Hippocampal formation (tissue), 2 donors: ENCODE measurements at regions not wholly inside any gene's neighbourhood (a gene's known extent, or its start where the extent isn't known, plus 50 kb on each side); places are given as distances from the start of the nearest gene placed in this dataset.

Source experiments
- DNase-seq, 2 donors: peaks; one replicate each; lab custom pipeline; 2025; lab: John Stamatoyannopoulos, UW

- DNase-seq, result no peak
Observed at GRCh38 chr21:23780326-23780725, 1827.0 kb downstream of the MRPL39 start.

- no peak for DNase-seq
Observed at GRCh38 chr21:23743821-23744220, 1863.5 kb downstream of the MRPL39 start.

GRCh38 chr21:23740463-23740862, 1866.8 kb downstream of the MRPL39 start:
- no peak for DNase-seq

DNA sequence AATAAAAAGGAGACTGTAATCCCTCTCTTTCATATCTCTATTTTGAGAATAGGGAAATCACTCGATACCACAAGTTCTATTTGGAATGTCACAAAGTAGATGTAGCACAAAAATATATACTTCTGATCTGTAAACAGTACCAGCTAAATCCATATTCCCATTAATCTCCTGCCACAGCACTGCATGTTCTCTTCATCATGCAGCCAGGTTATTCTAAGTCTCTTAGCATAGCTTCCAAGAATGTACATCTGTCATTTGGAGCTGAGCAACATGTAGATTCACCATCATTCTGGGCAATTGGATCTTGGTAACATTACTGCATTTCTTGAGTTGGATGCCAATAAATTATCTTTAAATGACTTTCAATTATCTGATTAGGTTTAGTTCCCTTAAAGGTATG, 1874.5 kb downstream of the MRPL39 start:
- DNase-seq, result no peak

GRCh38 chr21:23729331-23729730, 1878.0 kb downstream of the MRPL39 start:
- no peak for DNase-seq

GRCh38 chr21:23725576-23725975, 1881.7 kb downstream of the MRPL39 start:
- no peak for DNase-seq

DNA sequence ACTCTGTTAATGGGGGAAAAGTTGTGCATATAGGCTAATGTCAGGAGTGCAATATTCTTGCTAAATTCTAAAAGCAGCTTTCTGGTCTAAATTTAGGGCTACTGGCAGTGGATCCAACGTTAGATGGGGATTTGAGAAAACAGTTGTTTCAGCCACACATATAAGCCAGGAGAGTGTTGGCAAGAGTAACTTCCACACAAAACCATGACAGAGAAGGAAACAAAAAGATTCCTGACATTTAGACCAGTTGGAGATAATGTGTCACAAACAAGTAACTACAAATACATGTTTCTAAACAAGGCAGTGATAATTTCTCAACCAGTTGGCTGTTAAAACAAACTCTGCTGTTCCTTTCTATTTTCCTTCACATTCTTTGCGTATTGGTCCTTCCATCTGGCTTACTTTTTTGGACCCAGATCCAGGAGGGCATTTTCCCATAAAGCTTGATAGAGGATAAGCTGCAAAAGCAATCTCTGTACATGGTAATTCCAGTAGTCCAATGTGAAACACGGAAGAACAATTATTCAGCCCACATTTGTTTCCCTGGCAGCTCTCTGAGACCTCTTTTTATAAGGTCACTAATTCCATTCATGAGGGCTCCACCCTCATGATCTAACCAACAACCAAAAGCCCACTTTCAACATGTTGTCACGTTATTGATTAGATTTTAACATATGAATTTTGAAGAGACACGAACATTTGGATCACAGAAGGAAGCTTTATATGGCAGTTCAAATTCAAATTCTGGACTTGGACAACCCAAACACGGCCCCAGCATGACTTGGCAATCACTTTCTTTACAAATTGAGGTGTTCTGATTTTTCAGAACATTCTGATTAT, 1888.6 kb downstream of the MRPL39 start:
- DNase-seq, result no peak

DNA sequence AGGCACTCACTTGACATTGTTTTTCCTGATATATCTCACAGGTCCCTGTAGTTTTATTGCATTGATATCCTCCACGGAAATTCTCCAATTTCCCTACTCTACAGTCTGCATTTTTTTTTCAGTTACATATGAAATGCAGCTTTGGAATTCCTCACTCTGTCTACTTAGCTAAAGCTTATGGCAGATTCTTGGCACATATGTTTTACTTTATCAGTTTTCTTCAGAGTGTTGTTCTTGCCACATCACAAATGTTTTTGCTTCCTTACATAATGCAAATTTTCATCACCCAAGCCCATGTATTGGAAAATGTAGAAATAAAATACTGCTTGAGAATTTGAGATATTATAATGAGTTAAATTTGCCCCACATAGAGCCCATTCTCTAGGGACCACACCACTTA, 1895.1 kb downstream of the MRPL39 start:
- no peak for DNase-seq

DNA sequence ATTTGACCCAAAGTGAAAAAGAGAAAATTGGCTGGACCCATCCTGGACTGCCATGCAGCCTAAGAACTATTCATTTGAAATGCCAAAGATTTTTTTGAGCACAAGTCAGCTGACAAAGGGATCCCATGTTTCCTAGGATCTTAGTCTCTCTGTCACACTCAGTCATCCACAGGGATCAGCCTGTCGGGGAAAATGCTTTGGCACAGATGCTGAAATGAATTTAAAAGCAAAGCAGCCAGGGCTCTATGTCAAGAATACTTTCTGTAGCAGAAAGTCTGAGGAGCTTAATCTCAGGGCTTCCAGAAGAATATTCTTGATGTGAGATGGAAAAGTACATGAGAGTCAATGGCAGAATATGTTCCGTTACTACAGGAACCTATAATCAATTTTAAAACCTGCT, 1900.8 kb downstream of the MRPL39 start:
- no peak for DNase-seq

- DNase-seq, result no peak
Observed at GRCh38 chr21:23699402-23699801, 1907.9 kb downstream of the MRPL39 start.

DNA sequence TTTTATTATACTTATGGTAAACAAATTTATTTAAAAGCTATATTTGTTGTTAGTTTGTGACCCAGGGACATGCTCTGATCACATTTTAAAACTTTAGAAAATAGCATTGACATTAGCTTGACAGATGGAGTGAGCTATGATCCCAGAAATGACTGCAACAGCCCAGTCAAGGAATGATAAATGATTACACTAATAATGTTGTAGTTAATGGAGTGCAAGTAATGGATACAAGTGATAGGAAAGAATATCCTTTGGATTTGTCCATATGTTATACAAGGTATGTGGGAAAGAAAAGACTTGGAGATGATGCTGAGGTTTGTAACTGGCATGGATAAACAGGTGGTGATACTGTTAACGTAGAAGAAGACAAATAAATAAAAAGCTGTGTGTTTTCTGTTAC, 1908.7 kb downstream of the MRPL39 start:
- DNase-seq, result no peak

DNA sequence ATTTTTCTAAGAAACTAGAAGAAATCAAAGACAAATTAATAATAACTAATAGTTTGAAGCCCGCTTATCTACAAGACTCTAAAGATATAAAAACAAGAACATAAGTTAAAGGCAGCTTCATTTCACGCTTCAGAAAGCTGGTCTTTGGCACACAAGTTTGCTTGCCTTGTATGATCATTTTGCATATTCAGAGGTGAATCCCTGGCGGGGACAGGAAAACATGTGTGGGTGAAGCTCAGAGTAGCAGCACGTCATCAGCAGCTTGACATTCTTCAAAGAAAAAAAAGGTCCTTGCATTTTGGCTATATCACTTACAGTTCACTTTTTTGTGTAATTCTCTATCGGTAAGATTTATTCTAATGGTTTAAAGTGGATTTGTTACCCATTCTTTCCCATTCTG, 1911.8 kb downstream of the MRPL39 start:
- DNase-seq, result no peak

GRCh38 chr21:23694390-23694789, 1912.9 kb downstream of the MRPL39 start:
- DNase-seq, result peak in 1 of 2 donors; percentile 22

DNA sequence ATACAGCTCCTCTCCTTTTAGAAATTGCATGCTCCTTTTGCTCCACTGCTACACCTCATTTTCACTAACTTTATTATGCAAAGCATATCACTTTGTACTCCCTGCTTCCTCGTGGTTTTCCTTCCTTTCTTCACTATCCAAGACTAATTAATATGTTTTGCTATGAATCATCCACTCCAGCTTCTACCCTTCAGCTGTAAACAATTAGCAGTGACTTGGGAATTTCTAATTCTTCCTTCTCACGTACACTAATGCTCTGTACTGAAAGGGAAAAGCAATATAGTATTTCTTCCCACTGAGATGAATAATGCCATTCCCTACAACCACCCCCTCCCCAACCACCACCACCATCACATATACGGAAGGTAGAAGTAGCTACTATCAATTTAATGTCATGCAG, 1917.0 kb downstream of the MRPL39 start:
- no peak for DNase-seq

- no peak for DNase-seq
Observed at GRCh38 chr21:23686737-23687523, 1920.4 kb downstream of the MRPL39 start.

GRCh38 chr21:23684431-23684830, 1922.8 kb downstream of the MRPL39 start:
- DNase-seq, result no peak

DNA sequence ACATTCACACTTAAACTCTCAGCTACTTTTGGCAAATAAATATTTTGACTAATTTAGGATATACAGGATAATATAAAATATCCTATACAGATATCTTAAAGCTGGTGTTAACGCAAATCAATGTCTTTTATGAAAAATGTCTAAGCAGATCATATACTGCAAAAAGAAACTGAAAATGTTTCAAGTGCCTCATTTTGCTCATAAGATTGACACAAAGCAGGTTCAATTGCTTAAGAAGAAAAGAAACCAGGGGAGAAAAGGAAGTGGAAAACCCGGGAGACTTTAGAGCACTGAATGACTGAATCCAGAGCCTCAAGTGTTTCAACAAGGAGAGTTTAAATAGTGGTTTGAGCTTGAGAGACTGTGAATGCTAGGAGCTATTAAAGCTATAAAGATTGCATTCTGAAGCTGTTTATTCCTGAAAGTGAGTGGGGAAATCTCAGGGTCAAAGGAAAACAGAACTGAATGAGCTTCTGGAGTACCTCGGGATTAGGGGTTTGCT, 1943.0 kb downstream of the MRPL39 start:
- DNase-seq, result no peak

- no peak for DNase-seq
Observed at GRCh38 chr21:23660560-23660959, 1946.7 kb downstream of the MRPL39 start.

DNA sequence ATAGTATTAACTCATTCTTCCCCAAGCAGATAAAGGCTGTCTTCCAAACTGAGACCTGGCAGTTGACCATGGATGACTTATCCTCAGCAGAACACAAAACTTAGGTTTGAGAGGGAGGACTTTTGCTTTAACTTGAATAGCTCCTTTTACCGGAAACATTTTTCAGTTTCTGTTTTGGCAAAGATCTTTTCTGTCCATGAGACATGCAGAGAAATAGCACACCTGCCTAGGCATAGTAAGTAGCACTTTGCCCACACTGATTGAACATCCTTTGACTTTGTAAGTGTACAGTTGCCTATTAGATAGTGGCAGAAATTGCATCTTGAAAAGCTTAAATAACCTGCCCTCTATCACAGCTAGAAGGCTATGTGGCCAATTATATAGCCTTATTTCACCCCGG, 1962.5 kb downstream of the MRPL39 start:
- DNase-seq, result no peak

GRCh38 chr21:23639721-23640120, 1967.6 kb downstream of the MRPL39 start:
- no peak for DNase-seq

- DNase-seq, result no peak
Observed at GRCh38 chr21:23638131-23638695, 1969.1 kb downstream of the MRPL39 start.

GRCh38 chr21:23633447-23633940, 1973.8 kb downstream of the MRPL39 start:
- no peak for DNase-seq

DNA sequence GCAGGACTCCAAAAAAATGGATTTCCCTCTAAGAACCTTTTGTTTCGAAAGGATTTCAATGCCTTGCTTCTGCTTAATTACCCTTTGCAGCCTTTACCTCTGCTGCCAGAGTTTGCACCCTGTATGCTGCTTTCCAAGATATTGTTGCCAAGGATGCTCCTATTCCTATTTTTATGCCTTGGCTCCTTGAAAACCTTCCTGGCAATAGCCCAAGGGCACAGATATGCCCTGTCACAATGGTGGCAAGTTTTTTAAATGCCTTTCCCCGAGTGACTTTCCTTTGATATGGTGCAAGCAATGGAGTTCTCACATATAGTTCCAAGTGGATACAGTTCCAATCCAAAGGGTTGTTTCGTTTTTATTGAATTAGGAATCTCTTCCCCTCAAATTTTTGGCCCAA, 1983.0 kb downstream of the MRPL39 start:
- no peak for DNase-seq
